ENCODE measurements at regions not wholly inside any gene's neighbourhood (a gene's known extent, or its start where the extent isn't known, plus 50 kb on each side); places are given as distances from the start of the nearest gene placed in this dataset.
"Not testable (repeated sequence)": the region's sequence is repeated elsewhere in the genome, so short reads cannot be mapped to it uniquely, and the experiment has no call there.

DNA sequence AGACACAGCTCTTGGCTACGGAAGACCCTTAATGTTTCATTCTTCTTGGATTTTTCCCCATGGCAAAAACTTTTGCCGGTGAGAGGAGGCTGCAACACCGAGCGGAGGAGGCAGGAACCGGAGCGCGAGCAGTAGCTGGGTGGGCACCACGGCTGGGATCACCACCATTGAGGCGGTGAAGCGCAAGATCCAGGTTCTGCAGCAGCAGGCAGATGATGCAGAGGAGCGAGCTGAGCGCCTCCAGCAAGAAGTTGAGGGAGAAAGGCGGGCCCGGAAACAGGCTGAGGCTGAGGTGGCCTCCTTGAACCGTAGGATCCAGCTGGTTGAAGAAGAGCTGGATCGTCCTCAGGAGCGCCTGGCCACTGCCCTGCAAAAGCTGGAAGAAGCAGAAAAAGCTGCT lies 108.2 kb upstream of the TOX3 start:
- H3K27ac ChIP-seq (ENCODE audit: low read depth, low read length); H3K36me3 ChIP-seq (ENCODE audit: insufficient read depth, low read length); H3K79me2 ChIP-seq (ENCODE audit: insufficient read depth, low read length); H3K36me3 Mint-ChIP-seq (ENCODE audit: low read depth, unreplicated experiment); H2AFZ ChIP-seq (ENCODE audit: low read depth, low read length); H3K4me1 Mint-ChIP-seq (ENCODE audit: low read depth, unreplicated experiment); H4K20me1 ChIP-seq (ENCODE audit: insufficient read depth, low read length); H3K27me3 ChIP-seq (ENCODE audit: insufficient read depth, low read length); H3K4me3 ChIP-seq (ENCODE audit: insufficient read depth, low read depth, low read length); H3K9me3 ChIP-seq (ENCODE audit: insufficient read depth, low read depth, low read length); H3K4me2 ChIP-seq (ENCODE audit: low read length); H3K9ac ChIP-seq (ENCODE audit: low read length); H3K4me1 ChIP-seq (ENCODE audit: insufficient read depth, low read length); H3K27ac Mint-ChIP-seq (ENCODE audit: unreplicated experiment); FAIRE-seq; H3K27me3 Mint-ChIP-seq (ENCODE audit: low read depth, unreplicated experiment); H3K4me3 Mint-ChIP-seq (ENCODE audit: unreplicated experiment); DNase-seq (ENCODE audit: low read depth): not testable (repeated sequence)
- H3K9me3 Mint-ChIP-seq (ENCODE audit: unreplicated experiment), result peaks cover 18% of the 10 kb centered on the region

- TF ChIP-seq, protein P1, sequence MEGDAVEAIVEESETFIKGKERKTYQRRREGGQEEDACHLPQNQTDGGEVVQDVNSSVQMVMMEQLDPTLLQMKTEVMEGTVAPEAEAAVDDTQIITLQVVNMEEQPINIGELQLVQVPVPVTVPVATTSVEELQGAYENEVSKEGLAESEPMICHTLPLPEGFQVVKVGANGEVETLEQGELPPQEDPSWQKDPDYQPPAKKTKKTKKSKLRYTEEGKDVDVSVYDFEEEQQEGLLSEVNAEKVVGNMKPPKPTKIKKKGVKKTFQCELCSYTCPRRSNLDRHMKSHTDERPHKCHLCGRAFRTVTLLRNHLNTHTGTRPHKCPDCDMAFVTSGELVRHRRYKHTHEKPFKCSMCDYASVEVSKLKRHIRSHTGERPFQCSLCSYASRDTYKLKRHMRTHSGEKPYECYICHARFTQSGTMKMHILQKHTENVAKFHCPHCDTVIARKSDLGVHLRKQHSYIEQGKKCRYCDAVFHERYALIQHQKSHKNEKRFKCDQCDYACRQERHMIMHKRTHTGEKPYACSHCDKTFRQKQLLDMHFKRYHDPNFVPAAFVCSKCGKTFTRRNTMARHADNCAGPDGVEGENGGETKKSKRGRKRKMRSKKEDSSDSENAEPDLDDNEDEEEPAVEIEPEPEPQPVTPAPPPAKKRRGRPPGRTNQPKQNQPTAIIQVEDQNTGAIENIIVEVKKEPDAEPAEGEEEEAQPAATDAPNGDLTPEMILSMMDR (IDR thresholded peaks at IDR 0.05; ENCODE audit: insufficient read depth, low read depth, low read length), result no peak
- TF ChIP-seq EZH2 (IDR thresholded peaks at IDR 0.05; ENCODE audit: insufficient read depth, low read length), result no peak
- H3K27ac Mint-ChIP-seq (ENCODE audit: unreplicated experiment), result no peak overlapping the region
- peaks cover 9% of the 10 kb centered on the region for H3K27me3 Mint-ChIP-seq (ENCODE audit: low read depth, unreplicated experiment)
- Histone ChIP-seq H3K9ac (ENCODE audit: low read length) (no peak overlapping the region), H3K36me3 (ENCODE audit: insufficient read depth, low read length) (no peaks in the 10 kb centered on the region), H3K4me2 (ENCODE audit: low read length) (no peak overlapping the region), H2AFZ (ENCODE audit: low read depth, low read length) (no peak overlapping the region), H3K27ac (ENCODE audit: low read depth, low read length) (no peak overlapping the region), H3K27me3 (ENCODE audit: insufficient read depth, low read length) (no peaks in the 10 kb centered on the region), H3K9me3 (ENCODE audit: insufficient read depth, low read depth, low read length) (no peaks in the 10 kb centered on the region), H3K4me1 (ENCODE audit: insufficient read depth, low read length) (no peaks in the 10 kb centered on the region), H3K4me3 (ENCODE audit: insufficient read depth, low read depth, low read length) (no peak overlapping the region), H4K20me1 (ENCODE audit: insufficient read depth, low read length) (no peaks in the 10 kb centered on the region), H3K79me2 (ENCODE audit: insufficient read depth, low read length) (no peaks in the 10 kb centered on the region)
- H3K9me3 Mint-ChIP-seq (ENCODE audit: unreplicated experiment), result peaks cover 3% of the 10 kb centered on the region
- FAIRE-seq, result no peak
- no peak overlapping the region for H3K4me3 Mint-ChIP-seq (ENCODE audit: unreplicated experiment)
- no peaks in the 10 kb centered on the region for H3K4me1 Mint-ChIP-seq (ENCODE audit: low read depth, unreplicated experiment)
- no peak for DNase-seq (ENCODE audit: low read depth)
- no peaks in the 10 kb centered on the region for H3K36me3 Mint-ChIP-seq (ENCODE audit: low read depth, unreplicated experiment)
Observed at GRCh38 chr16:52652033-52652432, 105.1 kb upstream of the TOX3 start.

GRCh38 chr16:52650789-52651188 lies 103.8 kb upstream of the TOX3 start:
- Mint-ChIP-seq H3K9me3 (ENCODE audit: unreplicated experiment) (peaks cover 3% of the 10 kb centered on the region), H3K27ac (ENCODE audit: unreplicated experiment) (no peak overlapping the region), H3K27me3 (ENCODE audit: low read depth, unreplicated experiment) (peaks cover 7% of the 10 kb centered on the region), H3K36me3 (ENCODE audit: low read depth, unreplicated experiment) (no peaks in the 10 kb centered on the region), H3K4me3 (ENCODE audit: unreplicated experiment) (no peak overlapping the region), H3K4me1 (ENCODE audit: low read depth, unreplicated experiment) (no peaks in the 10 kb centered on the region)
- Histone ChIP-seq H3K79me2 (ENCODE audit: insufficient read depth, low read length) (no peaks in the 10 kb centered on the region), H3K9me3 (ENCODE audit: insufficient read depth, low read depth, low read length) (no peaks in the 10 kb centered on the region), H3K27me3 (ENCODE audit: insufficient read depth, low read length) (no peaks in the 10 kb centered on the region), H3K4me3 (ENCODE audit: insufficient read depth, low read depth, low read length) (no peak overlapping the region), H3K4me1 (ENCODE audit: insufficient read depth, low read length) (no peaks in the 10 kb centered on the region), H3K9ac (ENCODE audit: low read length) (no peak overlapping the region), H3K36me3 (ENCODE audit: insufficient read depth, low read length) (no peaks in the 10 kb centered on the region), H4K20me1 (ENCODE audit: insufficient read depth, low read length) (no peaks in the 10 kb centered on the region), H3K4me2 (ENCODE audit: low read length) (no peak overlapping the region), H3K27ac (ENCODE audit: low read depth, low read length) (no peak overlapping the region), H2AFZ (ENCODE audit: low read depth, low read length) (no peak overlapping the region)
- TF ChIP-seq, protein P1 (IDR thresholded peaks at IDR 0.05; ENCODE audit: insufficient read depth, low read depth, low read length), result no peak
- no peak for TF ChIP-seq EZH2 (IDR thresholded peaks at IDR 0.05; ENCODE audit: insufficient read depth, low read length)
- DNase-seq (ENCODE audit: low read depth), result no peak
- FAIRE-seq, result no peak

All from astrocyte (in vitro differentiated cells and primary cell).